ENCODE measurements at regions not wholly inside any gene's neighbourhood (a gene's known extent, or its start where the extent isn't known, plus 50 kb on each side); places are given as distances from the start of the nearest gene placed in this dataset.

- no peak for DNase-seq (ENCODE audit: low spot score)
Measured at GRCh38 chr15:46646490-46646889, 1011.7 kb downstream of the SQOR start.

- no peak for DNase-seq (ENCODE audit: low spot score)
Measured at GRCh38 chr15:46647046-46647445, 1012.2 kb downstream of the SQOR start.

GRCh38 chr15:46652266-46652665 lies 1017.4 kb downstream of the SQOR start:
- DNase-seq (ENCODE audit: low spot score), result no peak

GRCh38 chr15:46654993-46655392 lies 1020.2 kb downstream of the SQOR start:
- DNase-seq (ENCODE audit: low spot score), result no peak

- DNase-seq (ENCODE audit: low spot score), result no peak
Measured at GRCh38 chr15:46660096-46660842, 1025.4 kb downstream of the SQOR start.

GRCh38 chr15:46670258-46670657 lies 1035.4 kb downstream of the SQOR start:
- no peak for DNase-seq (ENCODE audit: low spot score)

- no peak for DNase-seq (ENCODE audit: low spot score)
Measured at GRCh38 chr15:46671336-46671735, 1036.5 kb downstream of the SQOR start.

- DNase-seq (ENCODE audit: low spot score), result no peak
Measured at GRCh38 chr15:46672041-46672440, 1037.2 kb downstream of the SQOR start.

GRCh38 chr15:46676233-46677206 lies 1040.8 kb upstream of the SEMA6D start:
- no peak for DNase-seq (ENCODE audit: low spot score)

- no peak for DNase-seq (ENCODE audit: low spot score)
Measured at GRCh38 chr15:46677491-46677890, 1039.8 kb upstream of the SEMA6D start.

GRCh38 chr15:46681901-46682300 lies 1035.4 kb upstream of the SEMA6D start:
- DNase-seq (ENCODE audit: low spot score), result no peak

- DNase-seq (ENCODE audit: low spot score), result no peak
Measured at GRCh38 chr15:46682969-46683791, 1034.1 kb upstream of the SEMA6D start.

- DNase-seq (ENCODE audit: low spot score), result no peak
Measured at GRCh38 chr15:46685096-46685495, 1032.2 kb upstream of the SEMA6D start.

- DNase-seq (ENCODE audit: low spot score), result no peak
Measured at GRCh38 chr15:46685681-46686080, 1031.6 kb upstream of the SEMA6D start.

- no peak for DNase-seq (ENCODE audit: low spot score)
Measured at GRCh38 chr15:46696281-46696680, 1021.0 kb upstream of the SEMA6D start.

- no peak for DNase-seq (ENCODE audit: low spot score)
Measured at GRCh38 chr15:46701346-46701745, 1016.0 kb upstream of the SEMA6D start.

- no peak for DNase-seq (ENCODE audit: low spot score)
Measured at GRCh38 chr15:46701896-46702295, 1015.4 kb upstream of the SEMA6D start.

- no peak for DNase-seq (ENCODE audit: low spot score)
Measured at GRCh38 chr15:46703020-46703861, 1014.1 kb upstream of the SEMA6D start.

- DNase-seq (ENCODE audit: low spot score), result no peak
Measured at GRCh38 chr15:46703871-46704637, 1013.3 kb upstream of the SEMA6D start.

- DNase-seq (ENCODE audit: low spot score), result no peak
Measured at GRCh38 chr15:46707452-46707851, 1009.9 kb upstream of the SEMA6D start.

Measured in kidney capillary endothelial cell (primary cell).